ENCODE measurements at regions not wholly inside any gene's neighbourhood (a gene's known extent, or its start where the extent isn't known, plus 50 kb on each side); places are given as distances from the start of the nearest gene placed in this dataset.

DNA sequence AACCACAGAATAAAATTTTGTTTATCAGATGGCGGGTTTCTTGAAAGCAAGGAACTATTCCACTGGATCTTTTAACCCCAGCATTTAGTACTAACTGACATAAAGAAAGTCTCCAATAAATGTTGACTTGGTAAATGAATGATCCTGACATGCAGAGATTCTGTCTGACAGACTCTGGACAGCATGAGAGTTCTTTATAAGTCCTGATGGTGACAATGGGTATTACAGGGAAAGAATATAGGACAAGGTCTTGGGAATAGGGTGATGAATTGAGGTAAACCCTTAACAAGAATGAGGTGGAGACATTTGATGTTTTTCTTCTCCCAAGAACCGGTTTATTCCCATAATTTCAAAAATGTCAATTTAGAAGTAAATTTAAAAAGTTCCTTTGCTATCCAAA lies 453.9 kb downstream of the TUSC1 start:
- no peak overlapping the region for H3K23ac ChIP-seq (ENCODE audit: low read depth, low read length)
- WGBS, 2 experiments (ENCODE audit: extremely low coverage in 2 of 2, insufficient read length in 1 of 2), result no CpG with 5 or more reads among the region's 2 CpGs
- H2BK120ac ChIP-seq (ENCODE audit: low read depth, low read length), result no peak overlapping the region
- POLR2A ChIA-PET (ENCODE audit: unreplicated experiment), result no interaction called here
- H3K14ac ChIP-seq (replicated peaks; ENCODE audit: low read depth, low read length), result no peak overlapping the region
- no peak overlapping the region for H3K4ac ChIP-seq (ENCODE audit: low read depth, low read length)
- no peak overlapping the region for H3K56ac ChIP-seq (ENCODE audit: extremely low read depth, insufficient read depth, low read length)
- TF ChIP-seq POLR2A (IDR thresholded peaks at IDR 0.05; ENCODE audit: low read depth, low read length), result no peak
- TF ChIP-seq FOS (IDR thresholded peaks at IDR 0.05; ENCODE audit: low read depth, low read length), result no peak
- TF ChIP-seq MXI1 (IDR thresholded peaks at IDR 0.05; ENCODE audit: borderline replicate concordance, low read depth, low read length), result no peak
- TF ChIP-seq, protein P1, sequence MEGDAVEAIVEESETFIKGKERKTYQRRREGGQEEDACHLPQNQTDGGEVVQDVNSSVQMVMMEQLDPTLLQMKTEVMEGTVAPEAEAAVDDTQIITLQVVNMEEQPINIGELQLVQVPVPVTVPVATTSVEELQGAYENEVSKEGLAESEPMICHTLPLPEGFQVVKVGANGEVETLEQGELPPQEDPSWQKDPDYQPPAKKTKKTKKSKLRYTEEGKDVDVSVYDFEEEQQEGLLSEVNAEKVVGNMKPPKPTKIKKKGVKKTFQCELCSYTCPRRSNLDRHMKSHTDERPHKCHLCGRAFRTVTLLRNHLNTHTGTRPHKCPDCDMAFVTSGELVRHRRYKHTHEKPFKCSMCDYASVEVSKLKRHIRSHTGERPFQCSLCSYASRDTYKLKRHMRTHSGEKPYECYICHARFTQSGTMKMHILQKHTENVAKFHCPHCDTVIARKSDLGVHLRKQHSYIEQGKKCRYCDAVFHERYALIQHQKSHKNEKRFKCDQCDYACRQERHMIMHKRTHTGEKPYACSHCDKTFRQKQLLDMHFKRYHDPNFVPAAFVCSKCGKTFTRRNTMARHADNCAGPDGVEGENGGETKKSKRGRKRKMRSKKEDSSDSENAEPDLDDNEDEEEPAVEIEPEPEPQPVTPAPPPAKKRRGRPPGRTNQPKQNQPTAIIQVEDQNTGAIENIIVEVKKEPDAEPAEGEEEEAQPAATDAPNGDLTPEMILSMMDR (conservative IDR thresholded peaks at IDR 0.05; ENCODE audit: low read depth, low read length), result no peak
- no peak for TF ChIP-seq MAZ (IDR thresholded peaks at IDR 0.05; ENCODE audit: borderline replicate concordance, low read depth, low read length)
- TF ChIP-seq RAD21 (IDR thresholded peaks at IDR 0.05; ENCODE audit: low read length), result no peak
- no peak for TF ChIP-seq RCOR1 (IDR thresholded peaks at IDR 0.05; ENCODE audit: insufficient replicate concordance, low read length)
- no peak for TF ChIP-seq BHLHE40 (IDR thresholded peaks at IDR 0.05; ENCODE audit: low read depth, low read length)
- no peak for TF ChIP-seq MAFK (IDR thresholded peaks at IDR 0.05; ENCODE audit: low read depth, low read length)
- TF ChIP-seq, protein P2, sequence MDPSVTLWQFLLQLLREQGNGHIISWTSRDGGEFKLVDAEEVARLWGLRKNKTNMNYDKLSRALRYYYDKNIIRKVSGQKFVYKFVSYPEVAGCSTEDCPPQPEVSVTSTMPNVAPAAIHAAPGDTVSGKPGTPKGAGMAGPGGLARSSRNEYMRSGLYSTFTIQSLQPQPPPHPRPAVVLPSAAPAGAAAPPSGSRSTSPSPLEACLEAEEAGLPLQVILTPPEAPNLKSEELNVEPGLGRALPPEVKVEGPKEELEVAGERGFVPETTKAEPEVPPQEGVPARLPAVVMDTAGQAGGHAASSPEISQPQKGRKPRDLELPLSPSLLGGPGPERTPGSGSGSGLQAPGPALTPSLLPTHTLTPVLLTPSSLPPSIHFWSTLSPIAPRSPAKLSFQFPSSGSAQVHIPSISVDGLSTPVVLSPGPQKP (IDR thresholded peaks at IDR 0.05; ENCODE audit: borderline replicate concordance, low read depth, low read length), result no peak
- no peak for TF ChIP-seq RFX5 (IDR thresholded peaks at IDR 0.05; ENCODE audit: low read depth, low read length)
- no peak for TF ChIP-seq SMC3 (IDR thresholded peaks at IDR 0.05; ENCODE audit: low read depth, low read length)
- no peak for TF ChIP-seq NFE2L2 (IDR thresholded peaks at IDR 0.05; ENCODE audit: low read depth, low read length)
- TF ChIP-seq, protein P3, sequence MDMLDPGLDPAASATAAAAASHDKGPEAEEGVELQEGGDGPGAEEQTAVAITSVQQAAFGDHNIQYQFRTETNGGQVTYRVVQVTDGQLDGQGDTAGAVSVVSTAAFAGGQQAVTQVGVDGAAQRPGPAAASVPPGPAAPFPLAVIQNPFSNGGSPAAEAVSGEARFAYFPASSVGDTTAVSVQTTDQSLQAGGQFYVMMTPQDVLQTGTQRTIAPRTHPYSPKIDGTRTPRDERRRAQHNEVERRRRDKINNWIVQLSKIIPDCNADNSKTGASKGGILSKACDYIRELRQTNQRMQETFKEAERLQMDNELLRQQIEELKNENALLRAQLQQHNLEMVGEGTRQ (IDR thresholded peaks at IDR 0.05; ENCODE audit: low read depth, low read length), result no peak
- no peak for TF ChIP-seq CHD1 (IDR thresholded peaks at IDR 0.05; ENCODE audit: low read depth, low read length)
- no peak for TF ChIP-seq CEBPB (IDR thresholded peaks at IDR 0.05; ENCODE audit: low read depth, low read length)
- no peak for ATAC-seq (ENCODE audit: low read depth)
- H2AFZ ChIP-seq (replicated peaks; ENCODE audit: low read length, poor library complexity), result no peak overlapping the region
- H3K27ac ChIP-seq (ENCODE audit: insufficient read depth, low read length), result no peak overlapping the region
- peaks cover 12% of the 10 kb centered on the region; the same call in 1 of the 2 replicates for H3K9me3 ChIP-seq (ENCODE audit: control insufficient read depth, insufficient read depth, low read length)
- no peaks in the 10 kb centered on the region for H4K20me1 ChIP-seq (ENCODE audit: insufficient read depth, low read length)
- H4K5ac ChIP-seq (ENCODE audit: low read depth, low read length), result no peak overlapping the region
- H2AK5ac ChIP-seq (ENCODE audit: low read depth, low read length), result no peak overlapping the region
- dilution Hi-C loops (cut with HindIII; ENCODE audit: low sequenced_read_pairs, unreplicated experiment) (no loop called here), in situ Hi-C loops (cut with MboI; ENCODE audit: low sequenced_read_pairs) (no loop called here), intact Hi-C loops (cut with micrococcal nuclease) (no loop called here)
- no peaks in the 10 kb centered on the region for H3K79me1 ChIP-seq (ENCODE audit: low read depth in 1 of 2, low read length in 2 of 2)
- H3K27me3 ChIP-seq (ENCODE audit: control insufficient read depth, insufficient read depth, low read length), result no peaks in the 10 kb centered on the region
- H3K36me3 ChIP-seq (ENCODE audit: control insufficient read depth, insufficient read depth, low read length), result no peaks in the 10 kb centered on the region
- CTCF ChIA-PET, result no interaction called here
- H3K18ac ChIP-seq (ENCODE audit: low read depth, low read length), result no peak overlapping the region
- H3K9me1 ChIP-seq (ENCODE audit: insufficient read depth, low read length), result no peaks in the 10 kb centered on the region
- H4K8ac ChIP-seq (ENCODE audit: low read depth in 2 of 2, low read length in 2 of 2), result no peak overlapping the region
- no peak overlapping the region for H3K4me2 ChIP-seq (ENCODE audit: low read depth, low read length)
- no peak overlapping the region for H3K9ac ChIP-seq (ENCODE audit: low read depth, low read length)
- H2BK20ac ChIP-seq (ENCODE audit: low read depth, low read length), result no peak overlapping the region
- H2AK9ac ChIP-seq (replicated peaks; ENCODE audit: low read depth, low read length, poor library complexity), result no peak overlapping the region
- H3K4me3 ChIP-seq (ENCODE audit: insufficient read depth, low read depth, low read length), result no peak overlapping the region
- no peak for DNase-seq
- H4K91ac ChIP-seq (ENCODE audit: insufficient read depth, low read depth, low read length), result no peak overlapping the region
- no peak overlapping the region for H2BK5ac ChIP-seq (ENCODE audit: low read depth, low read length, poor library complexity, severe bottlenecking)
- H2BK15ac ChIP-seq (ENCODE audit: low read depth, low read length), result no peak overlapping the region
- BruUV-seq (replicated peaks), result no TSS peak
- H3K4me1 ChIP-seq (ENCODE audit: control insufficient read depth, insufficient read depth, low read length), result no peaks in the 10 kb centered on the region

All from IMR-90 (cell line).